ENCODE measurements at regions not wholly inside any gene's neighbourhood (a gene's known extent, or its start where the extent isn't known, plus 50 kb on each side); places are given as distances from the start of the nearest gene placed in this dataset.

GRCh38 chr11:19365743-19366410 lies 125.1 kb upstream of the E2F8 start:
- ChIA-PET POLR2A (no interaction called here), CTCF (no interaction called here)

More at GRCh38 chr11:19365743-19366410, 125.1 kb upstream of the E2F8 start:
- H3K4me3 Mint-ChIP-seq, result no peak overlapping the region
- Histone ChIP-seq H3K9ac (ENCODE audit: low read length) (no peak overlapping the region), H3K4me3 (ENCODE audit: control extremely low read depth in 1 of 5, extremely low read depth in 1 of 5, insufficient read depth in 1 of 5, low read depth in 2 of 5, low read length in 4 of 5) (no peak overlapping the region), H3K4me1 (ENCODE audit: control insufficient read depth in 2 of 2, insufficient read depth in 2 of 2, low read length in 2 of 2) (no peaks in the 10 kb centered on the region), H2AFZ (ENCODE audit: insufficient read depth, low read depth, low read length, poor library complexity, severe bottlenecking) (no peak overlapping the region), H3K27me3 (replicated peaks in 1 of 4; ENCODE audit: control extremely low read depth in 1 of 4, control insufficient read depth in 3 of 4, insufficient read depth in 4 of 4, low read length in 3 of 4) (no peaks in the 10 kb centered on the region), H3K4me2 (replicated peaks; ENCODE audit: low read depth, low read length, poor library complexity, severe bottlenecking) (no peak overlapping the region), H4K20me1 (ENCODE audit: control insufficient read depth, insufficient read depth, low read length, poor library complexity, severe bottlenecking) (no peaks in the 10 kb centered on the region), H3K9me3 (ENCODE audit: control extremely low read depth in 1 of 3, control insufficient read depth in 2 of 3, insufficient read depth in 1 of 3, low read length in 2 of 3) (no peaks in the 10 kb centered on the region), H3K27ac (ENCODE audit: low read length in 2 of 2) (no peak overlapping the region), H3K79me2 (ENCODE audit: control insufficient read depth, insufficient read depth, low read length) (no peaks in the 10 kb centered on the region), H3K36me3 (replicated peaks in 1 of 2; ENCODE audit: control extremely low read depth in 1 of 2, control insufficient read depth in 1 of 2, extremely low read depth in 1 of 2, insufficient read depth in 2 of 2, low read length in 1 of 2) (no peaks in the 10 kb centered on the region)
- H3K27me3 Mint-ChIP-seq, result peaks cover 10% of the 10 kb centered on the region
- H3K27ac Mint-ChIP-seq, result no peak overlapping the region
- intact Hi-C loops (cut with micrococcal nuclease), result no loop called here
- ATAC-seq (ENCODE audit: low read depth), result no peak
- WGBS (ENCODE audit: insufficient coverage), result no CpG with 5 or more reads among the region's 1 CpG
- DNase-seq, result no peak
- TF ChIP-seq EZH2 (IDR thresholded peaks at IDR 0.05; ENCODE audit: borderline replicate concordance, insufficient read depth, low read depth, low read length, poor library complexity, severe bottlenecking), result no peak
- TF ChIP-seq CTCF (IDR thresholded peaks at IDR 0.05), result no peak
- no peaks in the 10 kb centered on the region for H3K4me1 Mint-ChIP-seq
- H3K9me3 Mint-ChIP-seq (ENCODE audit: insufficient read depth), result peaks cover 2% of the 10 kb centered on the region

Measured in B cell (primary cell).